ENCODE measurements at regions not wholly inside any gene's neighbourhood (a gene's known extent, or its start where the extent isn't known, plus 50 kb on each side); places are given as distances from the start of the nearest gene placed in this dataset.

GRCh38 chr10:23540401-23541030 is 101.6 kb downstream of the OTUD1 start:
- TF ChIP-seq CTCF (IDR thresholded peaks at IDR 0.05): no peak
- no peak for TF ChIP-seq ZFX (IDR thresholded peaks at IDR 0.05; ENCODE audit: borderline replicate concordance)

Data from 22Rv1 (cell line).